ENCODE measurements at regions not wholly inside any gene's neighbourhood (a gene's known extent, or its start where the extent isn't known, plus 50 kb on each side); places are given as distances from the start of the nearest gene placed in this dataset.

DNA sequence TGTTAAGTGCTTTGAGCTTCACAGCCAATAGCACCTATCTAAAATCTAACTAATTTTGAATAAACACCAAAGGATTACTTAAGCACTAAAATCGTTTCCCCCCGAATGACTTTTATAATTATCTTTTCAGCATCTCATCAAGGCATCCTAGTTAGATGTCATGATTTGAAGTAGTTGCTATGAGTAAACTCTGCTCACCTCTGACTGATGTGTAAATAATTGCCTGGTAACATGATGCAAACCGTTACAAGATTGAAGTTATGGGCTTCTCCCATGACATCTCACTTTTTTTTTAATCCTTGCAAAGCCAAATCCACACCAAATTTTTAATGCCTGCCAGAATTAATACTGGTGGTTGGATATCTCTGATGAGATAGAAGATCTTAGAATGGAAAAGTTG is 377.1 kb downstream of the PRDM5 start:
- no peaks in the 10 kb centered on the region for H3K27me3 ChIP-seq (ENCODE audit: control insufficient read depth, insufficient read depth, low read length)
- TF ChIP-seq, protein P1, sequence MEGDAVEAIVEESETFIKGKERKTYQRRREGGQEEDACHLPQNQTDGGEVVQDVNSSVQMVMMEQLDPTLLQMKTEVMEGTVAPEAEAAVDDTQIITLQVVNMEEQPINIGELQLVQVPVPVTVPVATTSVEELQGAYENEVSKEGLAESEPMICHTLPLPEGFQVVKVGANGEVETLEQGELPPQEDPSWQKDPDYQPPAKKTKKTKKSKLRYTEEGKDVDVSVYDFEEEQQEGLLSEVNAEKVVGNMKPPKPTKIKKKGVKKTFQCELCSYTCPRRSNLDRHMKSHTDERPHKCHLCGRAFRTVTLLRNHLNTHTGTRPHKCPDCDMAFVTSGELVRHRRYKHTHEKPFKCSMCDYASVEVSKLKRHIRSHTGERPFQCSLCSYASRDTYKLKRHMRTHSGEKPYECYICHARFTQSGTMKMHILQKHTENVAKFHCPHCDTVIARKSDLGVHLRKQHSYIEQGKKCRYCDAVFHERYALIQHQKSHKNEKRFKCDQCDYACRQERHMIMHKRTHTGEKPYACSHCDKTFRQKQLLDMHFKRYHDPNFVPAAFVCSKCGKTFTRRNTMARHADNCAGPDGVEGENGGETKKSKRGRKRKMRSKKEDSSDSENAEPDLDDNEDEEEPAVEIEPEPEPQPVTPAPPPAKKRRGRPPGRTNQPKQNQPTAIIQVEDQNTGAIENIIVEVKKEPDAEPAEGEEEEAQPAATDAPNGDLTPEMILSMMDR (IDR thresholded peaks at IDR 0.05; ENCODE audit: insufficient read depth, low read length, severe bottlenecking), result no peak
- no peak overlapping the region for H3K4me3 ChIP-seq (ENCODE audit: low read depth, low read length)
- FAIRE-seq, result no peak
- DNase-seq (ENCODE audit: low read depth), result no peak
- no peaks in the 10 kb centered on the region for H3K36me3 ChIP-seq (ENCODE audit: control insufficient read depth, insufficient read depth, low read length)

DNA sequence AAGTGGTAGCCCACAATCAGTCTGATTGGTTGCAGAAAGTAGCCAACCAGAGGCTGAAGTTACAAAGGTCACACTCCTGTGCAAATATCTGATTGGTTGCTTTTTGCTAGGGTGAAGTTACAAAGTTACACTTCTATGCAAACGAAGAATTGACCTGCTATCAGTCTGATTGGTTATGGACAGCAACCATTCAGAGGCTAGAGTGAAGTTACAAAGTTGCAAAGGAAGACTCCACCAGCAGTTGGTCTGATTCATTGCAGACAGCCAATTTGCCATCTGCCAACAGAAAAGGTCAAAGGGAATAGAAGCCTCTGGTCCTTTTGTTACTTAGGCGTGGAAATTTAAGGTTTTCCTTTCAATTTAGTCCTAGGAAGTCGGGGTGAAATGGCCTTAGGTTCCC is 377.7 kb downstream of the PRDM5 start:
- TF ChIP-seq, protein P1 (IDR thresholded peaks at IDR 0.05; ENCODE audit: insufficient read depth, low read length, severe bottlenecking), result no peak
- DNase-seq (ENCODE audit: low read depth) (no peak), FAIRE-seq (no peak)
- Histone ChIP-seq H3K36me3 (ENCODE audit: control insufficient read depth, insufficient read depth, low read length) (no peaks in the 10 kb centered on the region), H3K27me3 (ENCODE audit: control insufficient read depth, insufficient read depth, low read length) (no peaks in the 10 kb centered on the region), H3K4me3 (ENCODE audit: low read depth, low read length) (no peak overlapping the region)

DNA sequence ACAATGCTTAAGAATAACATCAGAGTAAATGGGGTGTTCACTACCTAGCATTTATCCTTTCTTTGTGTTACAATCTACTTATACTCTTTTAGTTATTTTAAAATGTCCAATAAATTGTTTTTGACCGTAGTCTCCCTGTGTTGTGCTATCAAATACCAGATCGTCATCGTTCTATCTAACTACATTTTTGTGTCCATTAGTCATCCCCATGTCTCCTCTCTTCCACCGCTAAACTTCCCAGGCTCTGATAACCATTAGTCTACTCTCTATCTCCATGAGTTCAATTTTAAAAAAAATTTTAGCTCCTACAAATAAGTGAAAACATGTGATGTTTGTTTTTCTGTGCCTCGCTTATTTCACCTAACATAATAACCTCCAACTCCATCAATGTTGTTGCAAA is 381.9 kb downstream of the PRDM5 start:
- H3K36me3 ChIP-seq (ENCODE audit: control insufficient read depth, insufficient read depth, low read length), result no peaks in the 10 kb centered on the region
- no peak overlapping the region for H3K4me3 ChIP-seq (ENCODE audit: low read depth, low read length)
- FAIRE-seq (no peak), DNase-seq (ENCODE audit: low read depth) (no peak)
- TF ChIP-seq, protein P1 (IDR thresholded peaks at IDR 0.05; ENCODE audit: insufficient read depth, low read length, severe bottlenecking), result no peak
- no peaks in the 10 kb centered on the region for H3K27me3 ChIP-seq (ENCODE audit: control insufficient read depth, insufficient read depth, low read length)

DNA sequence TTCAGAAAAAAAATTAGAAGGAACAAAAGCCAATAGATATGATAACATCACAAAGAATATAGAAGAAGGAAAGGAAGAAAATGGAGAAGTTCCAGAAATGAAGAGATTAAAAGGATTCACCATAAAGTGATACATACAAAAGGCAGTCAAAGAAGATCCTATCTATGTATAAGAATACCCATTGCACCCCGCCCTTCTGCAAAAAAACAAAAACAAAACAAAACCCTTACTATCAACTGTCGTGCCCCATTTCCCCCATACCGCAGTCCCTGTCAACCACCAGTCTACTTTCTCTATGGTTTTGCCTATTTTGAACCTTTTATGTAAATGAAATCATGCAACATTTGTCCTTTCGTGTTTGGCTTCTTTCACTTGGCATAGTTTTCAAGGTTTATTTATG is 385.6 kb downstream of the PRDM5 start:
- Histone ChIP-seq H3K4me3 (ENCODE audit: low read depth, low read length) (no peak overlapping the region), H3K36me3 (ENCODE audit: control insufficient read depth, insufficient read depth, low read length) (no peaks in the 10 kb centered on the region), H3K27me3 (ENCODE audit: control insufficient read depth, insufficient read depth, low read length) (no peaks in the 10 kb centered on the region)
- TF ChIP-seq, protein P1 (IDR thresholded peaks at IDR 0.05; ENCODE audit: insufficient read depth, low read length, severe bottlenecking), result no peak
- DNase-seq (ENCODE audit: low read depth), result no peak
- FAIRE-seq, result no peak

DNA sequence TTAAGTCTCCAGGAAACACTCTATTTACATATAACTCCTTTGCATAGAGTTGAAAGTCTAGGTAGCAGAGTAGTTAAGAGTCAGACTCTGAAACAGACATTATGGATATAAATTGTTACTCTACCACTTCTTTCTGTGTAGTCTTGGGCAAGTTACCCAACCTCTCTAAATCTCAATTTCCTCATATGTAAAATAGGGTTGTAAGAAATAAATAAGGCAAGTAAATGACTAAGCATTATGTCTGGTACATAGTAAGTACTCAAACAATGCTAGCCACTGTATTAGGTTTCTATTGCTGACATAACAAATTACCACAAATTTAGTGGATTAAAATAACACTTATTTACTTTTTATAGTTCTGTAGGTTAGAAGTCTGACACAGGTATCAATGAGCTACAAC is 394.1 kb downstream of the PRDM5 start:
- Histone ChIP-seq H3K27me3 (ENCODE audit: control insufficient read depth, insufficient read depth, low read length) (no peaks in the 10 kb centered on the region), H3K4me3 (ENCODE audit: low read depth, low read length) (no peak overlapping the region), H3K36me3 (ENCODE audit: control insufficient read depth, insufficient read depth, low read length) (no peaks in the 10 kb centered on the region)
- FAIRE-seq (no peak), DNase-seq (ENCODE audit: low read depth) (no peak)
- TF ChIP-seq, protein P1 (IDR thresholded peaks at IDR 0.05; ENCODE audit: insufficient read depth, low read length, severe bottlenecking), result no peak

DNA sequence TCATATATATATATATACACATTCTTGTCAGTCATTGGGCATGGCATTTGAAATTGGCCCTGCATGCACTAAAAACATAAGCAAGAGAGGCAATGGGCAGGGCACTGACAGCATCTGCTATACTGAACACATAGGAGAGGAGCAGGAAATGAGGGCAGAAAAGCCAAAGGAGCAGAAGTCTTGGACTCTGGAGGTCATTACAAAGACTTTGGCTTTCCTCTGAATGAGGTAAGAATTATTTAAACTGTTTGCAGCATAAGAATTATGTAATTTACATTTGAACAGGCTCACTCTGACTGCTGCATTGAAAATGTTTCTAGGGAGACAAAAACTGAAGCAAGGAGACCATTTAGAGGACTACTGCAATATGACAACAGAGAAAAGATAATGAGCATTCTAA is 396.5 kb downstream of the PRDM5 start:
- TF ChIP-seq, protein P1 (IDR thresholded peaks at IDR 0.05; ENCODE audit: insufficient read depth, low read length, severe bottlenecking), result no peak
- no peak overlapping the region for H3K4me3 ChIP-seq (ENCODE audit: low read depth, low read length)
- DNase-seq (ENCODE audit: low read depth), result no peak
- FAIRE-seq, result no peak
- no peaks in the 10 kb centered on the region for H3K36me3 ChIP-seq (ENCODE audit: control insufficient read depth, insufficient read depth, low read length)
- H3K27me3 ChIP-seq (ENCODE audit: control insufficient read depth, insufficient read depth, low read length), result no peaks in the 10 kb centered on the region
